Right atrium auricular region (tissue), 2 donors: ENCODE measurements at regions not wholly inside any gene's neighbourhood (a gene's known extent, or its start where the extent isn't known, plus 50 kb on each side); places are given as distances from the start of the nearest gene placed in this dataset.

ENCODE experiments used
- DNase-seq: peaks from one replicate; pipeline ENCODE4 v3.0.0-alpha.2; 2019; ENCODE audit warnings: low spot score
- H3K27ac ChIP-seq, 2 donors: fragments of 200-600 bp; sonication (generic); 1 replicate in 1 of 2; 2 replicates in 1 of 2; pipeline ENCODE4 v1.5.1; 2016 to 2019
- H3K27me3 ChIP-seq, 2 donors: fragments of 200-600 bp; sonication (generic); one replicate each; pipeline versions ENCODE4 v1.5.1 to v1.6.0; 2017 to 2019
- H3K36me3 ChIP-seq: fragments of 200-600 bp; sonication (generic); one replicate; pipeline ENCODE4 v1.5.1; 2016
- H3K4me1 ChIP-seq, 2 donors: fragments of 200-600 bp; sonication (generic); one replicate each; pipeline versions ENCODE4 v1.5.1 to v1.6.0; 2017 to 2019
- H3K4me3 ChIP-seq, 2 donors: fragments of 200-600 bp; sonication (generic); 1 replicate in 1 of 2; 2 replicates in 1 of 2; pipeline ENCODE4 v1.5.1; 2017 to 2019; ENCODE audit warnings: mild to moderate bottlenecking in 1 of 2, moderate library complexity in 1 of 2
- H3K9me3 ChIP-seq, 2 donors: fragments of 200-600 bp; sonication (generic); one replicate each; pipeline ENCODE4 v1.5.1; 2019
- TF ChIP-seq, protein P1 (sequence below), 2 donors: fragments of 200-600 bp; sonication (generic); IDR thresholded peaks; one replicate each; pipeline ENCODE4 v1.5.1; 2019; ENCODE audit warnings: antibody characterized with exemption in 2 of 2

DNA sequence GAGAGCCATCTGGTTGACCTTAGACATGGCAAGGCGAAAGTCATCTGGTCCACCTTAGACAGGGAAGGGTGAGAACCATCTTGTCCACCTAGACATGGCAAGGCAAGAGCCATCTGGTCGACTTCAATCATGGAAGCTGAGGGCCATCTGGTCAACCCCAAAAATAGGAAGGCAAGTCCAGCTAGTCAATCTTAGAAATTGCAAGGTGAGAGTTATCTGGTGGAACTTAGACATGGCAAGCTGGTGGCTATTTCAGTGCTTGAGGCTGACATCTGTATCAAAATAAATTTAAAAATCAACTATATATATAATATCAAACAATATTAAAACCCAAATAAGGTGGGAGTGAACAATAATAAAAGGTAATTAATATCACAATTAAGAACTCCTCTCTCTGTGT is 83.9 kb downstream of the ZNF726 start:
- Histone ChIP-seq H3K9me3 (no peaks in the 10 kb centered on the region), H3K4me1 (no peaks in the 10 kb centered on the region), H3K4me3 (no peak overlapping the region), H3K27me3 (no peaks in the 10 kb centered on the region), H3K27ac (no peak overlapping the region), H3K36me3 (no peaks in the 10 kb centered on the region)
- DNase-seq, result no peak
- TF ChIP-seq, protein P1, sequence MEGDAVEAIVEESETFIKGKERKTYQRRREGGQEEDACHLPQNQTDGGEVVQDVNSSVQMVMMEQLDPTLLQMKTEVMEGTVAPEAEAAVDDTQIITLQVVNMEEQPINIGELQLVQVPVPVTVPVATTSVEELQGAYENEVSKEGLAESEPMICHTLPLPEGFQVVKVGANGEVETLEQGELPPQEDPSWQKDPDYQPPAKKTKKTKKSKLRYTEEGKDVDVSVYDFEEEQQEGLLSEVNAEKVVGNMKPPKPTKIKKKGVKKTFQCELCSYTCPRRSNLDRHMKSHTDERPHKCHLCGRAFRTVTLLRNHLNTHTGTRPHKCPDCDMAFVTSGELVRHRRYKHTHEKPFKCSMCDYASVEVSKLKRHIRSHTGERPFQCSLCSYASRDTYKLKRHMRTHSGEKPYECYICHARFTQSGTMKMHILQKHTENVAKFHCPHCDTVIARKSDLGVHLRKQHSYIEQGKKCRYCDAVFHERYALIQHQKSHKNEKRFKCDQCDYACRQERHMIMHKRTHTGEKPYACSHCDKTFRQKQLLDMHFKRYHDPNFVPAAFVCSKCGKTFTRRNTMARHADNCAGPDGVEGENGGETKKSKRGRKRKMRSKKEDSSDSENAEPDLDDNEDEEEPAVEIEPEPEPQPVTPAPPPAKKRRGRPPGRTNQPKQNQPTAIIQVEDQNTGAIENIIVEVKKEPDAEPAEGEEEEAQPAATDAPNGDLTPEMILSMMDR (IDR thresholded peaks at IDR 0.05), result no peak

DNA sequence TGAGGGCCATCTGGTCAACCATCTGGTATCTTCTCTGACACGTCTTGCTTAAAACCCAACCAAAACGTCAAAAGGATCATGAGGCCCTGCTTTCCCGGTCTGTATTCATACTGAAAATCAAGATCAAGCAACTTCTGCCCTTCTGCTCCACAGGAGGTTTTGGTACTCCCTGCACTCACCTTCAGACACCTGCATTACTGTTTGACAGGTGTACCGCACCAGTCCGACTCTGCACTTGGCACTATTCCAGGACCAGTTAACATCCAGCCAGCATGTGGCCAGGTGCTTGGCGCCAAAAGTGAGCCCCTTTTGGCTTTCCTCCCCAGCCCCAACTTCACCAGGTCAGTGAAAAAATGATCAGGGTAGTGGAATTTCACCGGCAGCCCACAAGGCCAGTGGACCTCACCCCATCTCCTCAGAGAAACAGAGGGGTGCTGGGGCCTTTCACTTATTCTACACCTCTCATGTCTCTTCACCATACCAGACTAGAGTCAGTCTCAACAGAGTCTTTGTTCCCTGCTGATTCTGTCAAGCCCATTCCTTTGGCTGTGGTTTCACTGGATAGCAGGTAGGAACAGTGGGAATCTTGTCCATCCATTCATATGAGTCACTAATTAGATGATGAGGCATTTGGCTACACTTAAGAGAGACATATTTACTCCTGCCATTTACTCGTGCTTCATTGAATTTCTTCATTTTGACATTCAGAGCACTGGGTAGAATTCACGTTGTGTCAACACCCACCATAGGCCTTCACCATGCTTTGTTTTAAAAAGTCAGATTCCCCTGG is 85.3 kb downstream of the ZNF726 start:
- H3K4me1 ChIP-seq, result no peaks in the 10 kb centered on the region
- no peaks in the 10 kb centered on the region for H3K36me3 ChIP-seq
- H3K27me3 ChIP-seq, result no peaks in the 10 kb centered on the region
- no peak overlapping the region for H3K27ac ChIP-seq
- H3K9me3 ChIP-seq, result no peaks in the 10 kb centered on the region
- TF ChIP-seq, protein P1 (IDR thresholded peaks at IDR 0.05), result no peak
- no peak overlapping the region for H3K4me3 ChIP-seq
- no peak for DNase-seq

DNA sequence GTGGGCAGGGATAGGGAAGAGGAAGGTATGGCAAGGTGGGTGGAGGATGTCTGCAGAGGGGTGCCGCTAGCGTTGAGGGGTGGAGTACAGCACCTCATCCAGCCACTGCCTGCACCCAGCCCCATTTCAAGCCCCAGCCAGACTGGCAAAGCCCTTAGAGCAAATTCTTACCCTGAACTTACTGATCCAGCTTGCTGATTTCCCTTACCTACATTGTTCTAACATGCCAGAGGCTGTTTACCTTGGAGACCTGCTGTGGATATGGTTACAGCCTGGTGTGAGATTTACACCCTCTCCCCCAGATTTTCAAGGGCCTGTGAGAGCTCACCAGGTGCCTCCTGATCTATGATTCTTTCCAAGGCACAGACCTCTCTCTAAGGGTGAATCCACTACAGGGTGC is 86.0 kb downstream of the ZNF726 start:
- no peaks in the 10 kb centered on the region for H3K36me3 ChIP-seq
- no peaks in the 10 kb centered on the region for H3K9me3 ChIP-seq
- H3K27me3 ChIP-seq, result no peaks in the 10 kb centered on the region
- no peak for DNase-seq
- H3K4me1 ChIP-seq, result no peaks in the 10 kb centered on the region
- TF ChIP-seq, protein P1 (IDR thresholded peaks at IDR 0.05), result no peak
- no peak overlapping the region for H3K4me3 ChIP-seq
- H3K27ac ChIP-seq, result no peak overlapping the region

DNA sequence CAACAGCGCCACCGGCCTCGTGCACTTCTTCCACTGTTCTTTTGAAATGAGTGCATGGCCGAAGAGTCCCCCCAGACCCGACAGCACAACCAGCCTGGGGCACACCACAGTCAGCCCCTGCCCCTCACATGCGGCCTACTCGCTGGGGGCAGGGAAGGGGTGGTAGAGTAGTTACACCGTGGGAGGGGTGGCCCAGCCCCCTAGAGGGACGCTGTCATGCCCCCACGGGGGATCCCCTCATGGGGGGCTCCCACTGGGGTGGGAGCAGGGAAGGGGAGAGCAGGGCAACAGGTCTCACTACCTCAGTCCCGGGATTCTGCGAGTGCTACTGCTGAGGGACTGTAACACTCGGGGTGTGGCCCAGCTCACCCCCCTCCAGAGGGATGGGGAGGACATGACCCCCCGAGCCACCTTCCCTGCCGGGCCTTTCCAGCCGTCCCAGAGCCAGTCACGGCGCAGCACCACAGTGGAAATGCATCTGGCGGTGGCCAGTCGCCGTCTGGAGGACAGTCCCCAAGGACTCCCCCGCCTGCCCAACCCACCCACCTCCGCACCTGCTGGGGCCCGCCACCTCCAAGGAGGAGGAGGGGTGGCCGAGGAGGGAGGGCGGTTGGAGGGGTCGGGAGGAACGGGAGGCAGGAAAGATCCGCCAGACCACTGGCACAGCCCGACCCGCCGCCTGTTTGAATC is 84.6 kb upstream of the ZNF254 start:
- TF ChIP-seq, protein P1 (IDR thresholded peaks at IDR 0.05), result no peak
- no peak for DNase-seq
- no peak overlapping the region for H3K27ac ChIP-seq

DNA sequence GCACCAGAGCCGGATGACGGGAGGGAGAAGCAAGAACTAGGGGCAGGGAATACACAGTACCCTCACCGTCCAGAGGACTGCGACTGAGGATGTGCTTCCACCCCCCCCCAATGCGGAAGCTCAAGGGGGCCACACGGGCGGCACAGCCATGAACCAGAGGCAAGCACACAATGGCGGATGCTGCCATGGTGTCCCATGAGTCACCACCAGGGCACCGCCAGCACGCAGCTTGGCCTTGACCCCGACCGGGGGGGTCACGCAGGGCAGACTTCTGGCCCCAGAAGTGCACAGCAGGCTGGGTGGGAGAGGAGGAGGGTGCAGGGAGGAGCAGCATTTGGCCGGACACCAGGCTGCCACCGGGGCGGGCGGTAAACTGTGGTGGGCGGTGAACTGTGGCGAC is 83.5 kb upstream of the ZNF254 start:
- Histone ChIP-seq H3K27ac (no peak overlapping the region), H3K9me3 (no peaks in the 10 kb centered on the region), H3K36me3 (no peaks in the 10 kb centered on the region), H3K4me1 (no peaks in the 10 kb centered on the region), H3K4me3 (no peak overlapping the region), H3K27me3 (no peaks in the 10 kb centered on the region)
- DNase-seq, result no peak
- TF ChIP-seq, protein P1 (IDR thresholded peaks at IDR 0.05), result no peak

More for the DNA sequence above, 84.6 kb upstream of the ZNF254 start:
- H3K4me1 ChIP-seq, result no peaks in the 10 kb centered on the region
- no peaks in the 10 kb centered on the region for H3K9me3 ChIP-seq
- no peaks in the 10 kb centered on the region for H3K36me3 ChIP-seq
- no peaks in the 10 kb centered on the region for H3K27me3 ChIP-seq
- H3K4me3 ChIP-seq, result no peak overlapping the region
